Progenitor cell of endocrine pancreas (in vitro differentiated cells): ENCODE measurements at regions not wholly inside any gene's neighbourhood (a gene's known extent, or its start where the extent isn't known, plus 50 kb on each side); places are given as distances from the start of the nearest gene placed in this dataset.

Experiments
- DNase-seq: peaks from one replicate; pipeline ENCODE4 v3.0.0; 2021; ENCODE audit warnings: low spot score; ENCODE audit not compliant: unreplicated experiment
- H3K27ac Mint-ChIP-seq: 2 replicates; pipeline ENCODE4 v1.8.0; 2021; ENCODE audit warnings: mild to moderate bottlenecking, moderate library complexity, mixed read lengths
- H3K27me3 Mint-ChIP-seq: 2 replicates; pipeline ENCODE4 v1.8.0; 2021; ENCODE audit warnings: mixed read lengths
- H3K36me3 Mint-ChIP-seq: 2 replicates; pipeline ENCODE4 v1.8.0; 2022; ENCODE audit warnings: mixed read lengths; ENCODE audit not compliant: insufficient read depth
- H3K4me1 Mint-ChIP-seq: 2 replicates; pipeline ENCODE4 v1.8.0; 2021; ENCODE audit warnings: low read depth, mixed read lengths
- H3K4me3 Mint-ChIP-seq: 2 replicates; pipeline ENCODE4 v1.8.0; 2021; ENCODE audit warnings: low read depth, mild to moderate bottlenecking, moderate library complexity, mixed read lengths
- H3K9me3 Mint-ChIP-seq: 2 replicates; pipeline ENCODE4 v1.8.0; 2021; ENCODE audit warnings: low read depth, mixed read lengths
- TF ChIP-seq, protein P1 (sequence below): fragments of 200-600 bp; sonication (generic); IDR thresholded peaks from one replicate; pipeline ENCODE4 v1.5.0; 2021; ENCODE audit warnings: antibody characterized with exemption, mild to moderate bottlenecking; ENCODE audit not compliant: unreplicated experiment

DNA sequence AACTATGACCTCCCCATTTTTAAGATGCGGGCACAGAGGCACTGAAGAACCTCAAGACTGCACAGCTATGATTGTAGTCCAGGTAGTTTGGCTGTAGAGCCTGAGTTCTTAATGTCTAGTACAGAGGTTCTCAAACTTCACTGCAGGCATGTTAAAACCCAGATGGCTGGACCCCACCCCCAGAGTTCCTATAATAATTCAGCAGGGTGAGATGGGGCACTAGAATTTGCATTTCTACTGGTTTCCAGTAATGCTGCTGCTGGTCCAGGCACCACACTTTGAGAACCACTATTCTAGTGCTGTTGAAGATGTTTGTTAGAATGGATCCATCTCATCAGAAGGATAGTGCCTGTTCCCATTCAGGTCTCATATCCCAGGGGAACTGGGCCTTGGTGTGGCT is 274.9 kb downstream of the ABHD5 start:
- Mint-ChIP-seq H3K27me3 (peaks cover 35% of the 10 kb centered on the region), H3K4me1 (no peaks in the 10 kb centered on the region), H3K9me3 (no peaks in the 10 kb centered on the region), H3K27ac (no peak overlapping the region), H3K36me3 (no peaks in the 10 kb centered on the region), H3K4me3 (no peak overlapping the region)
- TF ChIP-seq, protein P1, sequence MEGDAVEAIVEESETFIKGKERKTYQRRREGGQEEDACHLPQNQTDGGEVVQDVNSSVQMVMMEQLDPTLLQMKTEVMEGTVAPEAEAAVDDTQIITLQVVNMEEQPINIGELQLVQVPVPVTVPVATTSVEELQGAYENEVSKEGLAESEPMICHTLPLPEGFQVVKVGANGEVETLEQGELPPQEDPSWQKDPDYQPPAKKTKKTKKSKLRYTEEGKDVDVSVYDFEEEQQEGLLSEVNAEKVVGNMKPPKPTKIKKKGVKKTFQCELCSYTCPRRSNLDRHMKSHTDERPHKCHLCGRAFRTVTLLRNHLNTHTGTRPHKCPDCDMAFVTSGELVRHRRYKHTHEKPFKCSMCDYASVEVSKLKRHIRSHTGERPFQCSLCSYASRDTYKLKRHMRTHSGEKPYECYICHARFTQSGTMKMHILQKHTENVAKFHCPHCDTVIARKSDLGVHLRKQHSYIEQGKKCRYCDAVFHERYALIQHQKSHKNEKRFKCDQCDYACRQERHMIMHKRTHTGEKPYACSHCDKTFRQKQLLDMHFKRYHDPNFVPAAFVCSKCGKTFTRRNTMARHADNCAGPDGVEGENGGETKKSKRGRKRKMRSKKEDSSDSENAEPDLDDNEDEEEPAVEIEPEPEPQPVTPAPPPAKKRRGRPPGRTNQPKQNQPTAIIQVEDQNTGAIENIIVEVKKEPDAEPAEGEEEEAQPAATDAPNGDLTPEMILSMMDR = no peak
- no peak for DNase-seq

DNA sequence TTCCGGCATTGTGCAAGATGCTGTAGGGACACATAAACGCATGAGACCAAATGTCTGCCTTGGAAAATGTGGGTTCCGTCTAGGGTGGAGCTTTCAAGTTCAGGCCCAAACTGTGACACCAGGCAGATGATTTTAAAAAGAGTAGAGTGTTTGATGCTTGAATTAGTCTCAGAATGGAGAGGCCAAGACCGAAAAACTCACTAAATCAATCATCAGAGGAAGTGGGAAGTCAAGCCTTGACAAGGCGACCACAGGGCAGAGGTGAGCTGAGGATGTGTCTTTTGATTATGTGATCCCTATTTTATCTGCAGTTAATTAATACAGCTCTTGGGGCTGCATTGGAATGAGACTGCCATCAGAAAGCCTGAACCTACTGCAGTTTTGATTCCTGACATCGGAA is 275.4 kb downstream of the ABHD5 start:
- H3K27me3 Mint-ChIP-seq = peaks cover 35% of the 10 kb centered on the region
- H3K4me3 Mint-ChIP-seq = no peak overlapping the region
- no peaks in the 10 kb centered on the region for H3K4me1 Mint-ChIP-seq
- H3K27ac Mint-ChIP-seq = no peak overlapping the region
- TF ChIP-seq, protein P1 = no peak
- no peaks in the 10 kb centered on the region for H3K36me3 Mint-ChIP-seq
- H3K9me3 Mint-ChIP-seq = no peaks in the 10 kb centered on the region
- DNase-seq = no peak

DNA sequence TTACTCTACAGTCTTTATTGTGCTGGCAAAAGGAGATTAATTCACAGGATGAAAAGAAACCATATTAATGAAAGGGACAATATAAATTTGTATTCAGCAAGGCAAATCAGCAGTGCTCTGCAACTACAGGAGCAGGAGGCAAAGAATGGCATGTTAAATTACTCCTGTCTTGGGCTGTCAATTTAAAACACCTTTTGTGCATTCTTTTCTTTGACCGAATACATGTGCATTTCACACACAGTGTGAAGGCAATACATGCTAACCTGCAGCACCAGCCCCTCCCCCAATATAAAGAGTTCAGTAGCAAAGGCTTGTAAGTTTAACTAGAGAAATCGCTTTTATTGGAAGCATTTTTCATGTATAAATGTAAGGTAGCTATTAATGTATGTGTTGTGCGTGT is 275.2 kb upstream of the TOPAZ1 start:
- Mint-ChIP-seq H3K9me3 (no peaks in the 10 kb centered on the region), H3K36me3 (no peaks in the 10 kb centered on the region), H3K4me1 (no peaks in the 10 kb centered on the region), H3K27me3 (peaks cover 33% of the 10 kb centered on the region), H3K27ac (no peak overlapping the region), H3K4me3 (no peak overlapping the region)
- TF ChIP-seq, protein P1 = no peak
- DNase-seq = no peak

DNA sequence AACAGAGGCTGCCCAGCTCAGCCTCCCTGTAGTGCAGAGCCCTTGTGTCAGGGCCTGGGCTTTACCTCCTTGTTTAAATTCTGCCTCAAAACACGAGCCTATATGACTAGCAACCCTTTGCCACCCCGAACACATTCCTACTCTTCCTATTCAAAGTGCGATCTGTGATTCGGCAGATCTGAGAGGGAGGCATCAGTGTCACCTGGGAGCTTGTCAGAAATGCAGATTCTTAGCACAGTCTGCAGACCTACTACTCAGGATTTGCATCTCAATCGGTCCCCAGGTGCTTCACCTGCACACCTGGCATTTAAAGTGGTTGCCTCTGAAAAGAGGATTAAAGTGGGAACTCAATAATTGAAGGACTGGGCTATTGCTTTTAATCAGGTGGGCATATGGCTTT is 273.2 kb upstream of the TOPAZ1 start:
- Mint-ChIP-seq H3K36me3 (no peaks in the 10 kb centered on the region), H3K27me3 (peaks cover 30% of the 10 kb centered on the region), H3K9me3 (no peaks in the 10 kb centered on the region), H3K4me1 (no peaks in the 10 kb centered on the region), H3K4me3 (no peak overlapping the region), H3K27ac (no peak overlapping the region)
- DNase-seq = no peak
- TF ChIP-seq, protein P1 = no peak

DNA sequence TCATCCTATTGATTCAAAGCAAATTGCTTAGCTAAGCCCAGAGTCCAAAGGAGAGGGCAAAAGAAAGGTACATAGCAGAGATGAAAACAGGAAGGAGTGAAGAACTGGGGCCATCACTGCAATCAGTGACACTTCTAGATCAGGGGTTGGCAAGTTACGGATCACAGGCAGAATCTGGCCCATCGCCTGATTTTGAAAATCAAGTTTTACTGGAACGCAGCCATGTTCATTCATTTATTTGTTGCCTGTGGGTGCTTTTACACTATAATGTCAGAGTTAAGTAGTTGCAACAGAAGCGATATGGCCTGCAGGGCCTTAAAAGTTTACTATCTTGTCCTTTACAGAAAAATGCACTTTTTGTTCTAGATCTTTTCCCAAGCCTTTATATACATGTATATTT is 271.7 kb upstream of the TOPAZ1 start:
- Mint-ChIP-seq H3K4me3 (no peak overlapping the region), H3K36me3 (no peaks in the 10 kb centered on the region), H3K27me3 (peaks cover 27% of the 10 kb centered on the region), H3K27ac (no peak overlapping the region), H3K9me3 (no peaks in the 10 kb centered on the region), H3K4me1 (no peaks in the 10 kb centered on the region)
- no peak for DNase-seq
- TF ChIP-seq, protein P1 = no peak
